GM23248 (cell line): ENCODE measurements at regions not wholly inside any gene's neighbourhood (a gene's known extent, or its start where the extent isn't known, plus 50 kb on each side); places are given as distances from the start of the nearest gene placed in this dataset.

Experiments used
- EZH2 ChIP-seq: fragments of 200-600 bp; sonication (generic); IDR thresholded peaks from 2 replicates; pipeline ENCODE4 v1.6.1; 2018; ENCODE audit warnings: antibody characterized with exemption, mild to moderate bottlenecking; ENCODE audit not compliant: insufficient read depth, poor library complexity, severe bottlenecking
- EZH2phosphoT487 ChIP-seq: fragments of 200-600 bp; sonication (generic); IDR thresholded peaks from 2 replicates; pipeline ENCODE4 v1.6.1; 2018; ENCODE audit warnings: antibody characterized with exemption, moderate library complexity, mild to moderate bottlenecking, low read depth; ENCODE audit not compliant: insufficient read depth

DNA sequence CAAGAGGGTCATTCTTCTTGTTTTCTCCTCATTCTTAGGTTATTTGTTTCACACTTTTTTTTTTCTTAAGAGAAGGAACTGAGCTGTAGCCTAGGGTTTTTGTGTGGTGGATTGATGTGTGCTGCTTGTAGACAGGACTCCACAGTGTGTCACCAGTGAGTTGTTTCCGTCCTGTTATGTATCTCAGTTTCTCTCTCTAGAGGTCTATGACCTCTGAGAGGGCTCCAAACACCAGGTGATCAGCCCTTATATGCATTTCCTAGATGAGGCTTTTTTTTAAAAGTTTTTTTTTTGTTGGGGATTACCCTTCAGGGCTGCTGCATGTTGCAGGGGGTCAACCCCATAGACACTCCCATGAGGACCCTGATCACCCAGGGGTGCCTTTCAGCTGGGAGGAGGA lies 124.2 kb upstream of the MAST4 start:
- TF ChIP-seq EZH2phosphoT487 (no peak), EZH2 (no peak)
